ENCODE measurements at regions not wholly inside any gene's neighbourhood (a gene's known extent, or its start where the extent isn't known, plus 50 kb on each side); places are given as distances from the start of the nearest gene placed in this dataset.

- DNase-seq: no peak
These were observed 594.3 kb upstream of the KLF4 start for GRCh38 chr9:108083796-108084352.

GRCh38 chr9:108083160-108083750 lies 593.7 kb upstream of the KLF4 start:
- DNase-seq: no peak

GRCh38 chr9:108081112-108081511 lies 591.5 kb upstream of the KLF4 start:
- no peak for DNase-seq

- no peak for DNase-seq
These were observed 590.7 kb upstream of the KLF4 start for GRCh38 chr9:108080285-108080684.

GRCh38 chr9:108078811-108079210 lies 589.2 kb upstream of the KLF4 start:
- DNase-seq: no peak

- no peak for DNase-seq
These were observed 588.8 kb upstream of the KLF4 start for GRCh38 chr9:108078375-108078774.

GRCh38 chr9:108077556-108077955 lies 588.0 kb upstream of the KLF4 start:
- no peak for DNase-seq

GRCh38 chr9:108074900-108075299 lies 585.3 kb upstream of the KLF4 start:
- no peak for DNase-seq

- no peak for DNase-seq
These were observed 584.3 kb upstream of the KLF4 start for GRCh38 chr9:108073823-108074222.

- DNase-seq: no peak
These were observed 583.2 kb upstream of the KLF4 start for GRCh38 chr9:108072740-108073139.

- no peak for DNase-seq
These were observed 581.3 kb upstream of the KLF4 start for GRCh38 chr9:108070861-108071260.

- no peak for DNase-seq
These were observed 580.4 kb upstream of the KLF4 start for GRCh38 chr9:108069991-108070390.

- no peak for DNase-seq
These were observed 573.1 kb upstream of the KLF4 start for GRCh38 chr9:108062680-108063079.

- no peak for DNase-seq
These were observed 570.6 kb upstream of the KLF4 start for GRCh38 chr9:108060175-108060574.

GRCh38 chr9:108058135-108058814 lies 568.7 kb upstream of the KLF4 start:
- no peak for DNase-seq

GRCh38 chr9:108057421-108058134 lies 568.0 kb upstream of the KLF4 start:
- no peak for DNase-seq

- no peak for DNase-seq
These were observed 567.3 kb upstream of the KLF4 start for GRCh38 chr9:108056805-108057386.

GRCh38 chr9:108056084-108056804 lies 566.7 kb upstream of the KLF4 start:
- DNase-seq: no peak

- DNase-seq: no peak
These were observed 564.6 kb upstream of the KLF4 start for GRCh38 chr9:108054131-108054630.

GRCh38 chr9:108053555-108054061 lies 564.0 kb upstream of the KLF4 start:
- DNase-seq: no peak

- DNase-seq: no peak
These were observed 563.0 kb upstream of the KLF4 start for GRCh38 chr9:108052431-108053080.

GRCh38 chr9:108050894-108051293 lies 561.3 kb upstream of the KLF4 start:
- no peak for DNase-seq

Data from stimulated activated CD4-positive, alpha-beta T cell treated with anti-CD3 and anti-CD28 coated beads, Interleukin-4, amount 100 ng/mL, for 24 hours (primary cell).